ENCODE measurements at regions not wholly inside any gene's neighbourhood (a gene's known extent, or its start where the extent isn't known, plus 50 kb on each side); places are given as distances from the start of the nearest gene placed in this dataset.

DNA sequence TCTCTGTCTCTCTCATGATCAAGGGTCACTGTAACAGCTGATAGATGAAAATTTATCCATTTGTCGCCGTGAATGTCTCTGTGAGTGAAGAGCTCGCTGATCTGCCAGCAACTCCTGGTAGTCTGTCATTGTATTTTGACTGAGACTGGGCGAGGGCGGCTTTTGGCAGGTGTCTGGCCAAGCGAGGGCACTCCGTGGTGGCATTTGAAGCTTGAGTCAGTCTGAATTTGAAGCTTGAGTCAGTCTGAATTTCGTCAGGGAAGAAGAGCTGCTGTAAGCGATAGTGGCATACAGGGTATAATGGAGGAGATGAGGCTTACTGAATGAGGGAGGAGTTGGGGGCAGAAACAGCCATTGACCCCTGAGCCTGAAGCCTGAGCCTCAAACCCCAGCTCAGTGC, 56.8 kb upstream of the FAM181A start:
- peaks cover 0 to 16% (median 8%) of the 10 kb centered on the region in 7 donors for H3K27me3 ChIP-seq
- WGBS, 2 donors, result 77 to 82% methylated on average over 9 of the region's 9 CpGs
- no peaks in the 10 kb centered on the region for H3K36me3 ChIP-seq
- DNase-seq (no peak), ATAC-seq (no peak)
- H3K4me1 ChIP-seq, result no peaks in the 10 kb centered on the region
- peaks cover 0 to 3% (median 0%) of the 10 kb centered on the region in 11 donors for H3K9me3 ChIP-seq
- intact Hi-C loops (cut with DNase I), result no loop called here
- TF ChIP-seq CTCF (IDR thresholded peaks at IDR 0.05), result no peak
- no peak overlapping the region for H3K4me3 ChIP-seq
- H3K27ac ChIP-seq, result no peak overlapping the region

GRCh38 chr14:93869427-93869826, 57.7 kb upstream of the FAM181A start:
- TF ChIP-seq CTCF (IDR thresholded peaks at IDR 0.05), result no peak
- Histone ChIP-seq H3K27me3 (peaks cover 0 to 16% (median 8%) of the 10 kb centered on the region in 7 donors), H3K27ac (no peak overlapping the region), H3K36me3 (no peaks in the 10 kb centered on the region), H3K9me3 (peaks cover 0 to 3% (median 0%) of the 10 kb centered on the region in 11 donors), H3K4me3 (no peak overlapping the region), H3K4me1 (no peaks in the 10 kb centered on the region)
- 45 to 55% methylated on average over 2 of the region's 2 CpGs for WGBS, 2 donors
- intact Hi-C loops (cut with DNase I), result no loop called here
- DNase-seq (no peak), ATAC-seq (no peak)

- peaks cover 0 to 16% (median 8%) of the 10 kb centered on the region in 7 donors for H3K27me3 ChIP-seq
- intact Hi-C loops (cut with DNase I), result no loop called here
These were observed 59.0 kb upstream of the FAM181A start for GRCh38 chr14:93868165-93868564.

DNA sequence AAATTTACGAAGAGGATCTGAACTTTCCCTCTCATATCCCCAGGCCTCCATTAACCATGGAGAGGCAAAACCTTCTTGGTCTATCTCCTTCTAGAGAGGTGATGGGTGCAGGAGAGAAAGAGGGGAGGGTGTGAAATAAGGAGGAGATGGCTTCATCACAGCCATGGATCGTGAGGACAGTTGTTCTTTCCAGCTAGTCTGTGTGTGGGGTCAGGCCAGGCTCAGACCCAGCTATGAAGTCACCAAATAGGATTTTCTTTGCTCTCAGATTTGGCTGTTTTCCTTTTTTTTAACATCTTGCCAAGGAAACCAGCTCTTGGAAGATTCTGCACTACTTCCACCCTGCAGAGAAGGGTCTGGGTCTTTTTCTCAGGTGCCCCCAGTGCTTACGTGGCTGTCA, 64.9 kb upstream of the FAM181A start:
- Histone ChIP-seq H3K27me3 (peaks cover 0 to 29% (median 10%) of the 10 kb centered on the region in 7 donors), H3K36me3 (no peaks in the 10 kb centered on the region), H3K4me3 (no peak overlapping the region), H3K9me3 (no peaks in the 10 kb centered on the region), H3K4me1 (no peaks in the 10 kb centered on the region), H3K27ac (no peak overlapping the region)
- WGBS, 2 donors, result 66 to 69% methylated on average over 3 of the region's 3 CpGs
- no peak for TF ChIP-seq CTCF (IDR thresholded peaks at IDR 0.05)
- intact Hi-C loops (cut with DNase I), result no loop called here
- ATAC-seq (no peak), DNase-seq (no peak)

More at GRCh38 chr14:93868165-93868564, 59.0 kb upstream of the FAM181A start:
- 69 to 86% methylated on average over 4 of the region's 4 CpGs for WGBS, 2 donors
- no peak for DNase-seq
- no peaks in the 10 kb centered on the region for H3K4me1 ChIP-seq
- peaks cover 0 to 3% (median 0%) of the 10 kb centered on the region in 11 donors for H3K9me3 ChIP-seq
- H3K4me3 ChIP-seq, result no peak overlapping the region
- H3K36me3 ChIP-seq, result no peaks in the 10 kb centered on the region
- no peak for TF ChIP-seq CTCF (IDR thresholded peaks at IDR 0.05)
- ATAC-seq, result no peak
- H3K27ac ChIP-seq, result no peak overlapping the region
